HG03354 (cell line): ENCODE measurements at regions not wholly inside any gene's neighbourhood (a gene's known extent, or its start where the extent isn't known, plus 50 kb on each side); places are given as distances from the start of the nearest gene placed in this dataset.
"Not testable (repeated sequence)": the region's sequence is repeated elsewhere in the genome, so short reads cannot be mapped to it uniquely, and the experiment has no call there.

ENCODE experiments used
- ATAC-seq: cut with Tn5 transposase; IDR thresholded peaks from one replicate; pipeline ENCODE4 v1.9.1; 2021; ENCODE audit warnings: mild to moderate bottlenecking; ENCODE audit not compliant: unreplicated experiment, poor library complexity, severe bottlenecking

GRCh38 chr21:15298306-15298705 is 233.5 kb upstream of the NRIP1 start:
- no peak for ATAC-seq

GRCh38 chr21:15298755-15299154 is 234.0 kb upstream of the NRIP1 start:
- ATAC-seq: not testable (repeated sequence)

- ATAC-seq: no peak
These were observed 235.3 kb upstream of the NRIP1 start for GRCh38 chr21:15300131-15300530.

GRCh38 chr21:15301014-15301413 is 236.2 kb upstream of the NRIP1 start:
- ATAC-seq: no peak

DNA sequence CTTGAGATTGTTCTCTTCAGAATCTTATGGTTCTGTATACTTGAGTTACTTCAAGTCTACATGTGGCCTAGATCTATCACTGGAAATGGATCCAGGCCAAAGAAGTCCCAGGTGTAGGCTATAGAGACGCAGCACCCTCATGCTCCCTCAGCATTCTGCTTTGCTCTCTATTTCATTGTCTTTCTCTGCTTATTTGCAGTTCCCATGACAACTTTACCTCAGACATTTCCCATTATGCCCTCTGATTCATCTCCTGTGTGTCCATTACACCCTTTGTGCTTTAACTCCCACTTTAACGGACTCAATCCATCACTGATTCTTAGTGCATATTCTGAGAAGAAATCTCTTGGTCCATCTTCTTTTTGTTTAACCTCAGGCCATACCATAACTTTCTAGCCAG is 236.9 kb upstream of the NRIP1 start:
- no peak for ATAC-seq

DNA sequence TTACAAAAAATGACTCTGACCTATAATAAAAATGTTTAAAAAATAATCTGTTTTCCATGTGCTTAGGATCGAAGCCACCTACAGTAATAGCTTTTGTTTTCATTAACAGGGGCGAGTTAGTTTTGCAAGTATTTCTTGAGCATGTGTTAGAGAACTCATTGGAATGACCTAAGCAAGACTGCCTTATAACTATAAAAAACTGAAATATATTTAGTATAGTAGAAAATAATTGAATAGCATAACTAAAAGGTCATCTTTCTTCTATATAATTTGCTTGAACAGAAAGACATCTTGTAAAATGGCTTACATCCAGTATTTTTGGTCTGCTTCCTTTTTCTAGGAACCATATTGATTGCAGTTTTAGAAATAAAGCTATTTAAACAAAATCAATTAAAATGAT is 241.5 kb upstream of the NRIP1 start:
- ATAC-seq: no peak

DNA sequence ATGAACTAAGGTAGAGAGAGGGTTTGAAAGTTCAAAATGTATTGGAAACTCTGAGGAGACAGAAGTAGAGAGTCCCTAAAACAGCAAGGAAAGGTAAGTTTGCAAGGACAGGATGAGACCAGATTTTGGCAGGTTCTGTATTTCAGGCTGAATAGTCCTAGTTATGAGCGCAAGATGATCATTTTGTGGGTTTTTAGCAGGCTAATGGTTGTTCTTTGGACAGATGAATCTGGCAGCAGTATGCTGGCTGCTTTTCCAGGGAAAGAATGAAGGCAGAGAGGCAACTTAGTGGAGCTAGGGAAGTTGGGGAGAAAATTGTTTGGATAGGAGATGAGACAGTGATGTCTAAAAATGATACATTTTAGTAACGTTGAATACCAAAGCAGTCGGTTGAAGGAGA is 243.5 kb upstream of the NRIP1 start:
- ATAC-seq: no peak

DNA sequence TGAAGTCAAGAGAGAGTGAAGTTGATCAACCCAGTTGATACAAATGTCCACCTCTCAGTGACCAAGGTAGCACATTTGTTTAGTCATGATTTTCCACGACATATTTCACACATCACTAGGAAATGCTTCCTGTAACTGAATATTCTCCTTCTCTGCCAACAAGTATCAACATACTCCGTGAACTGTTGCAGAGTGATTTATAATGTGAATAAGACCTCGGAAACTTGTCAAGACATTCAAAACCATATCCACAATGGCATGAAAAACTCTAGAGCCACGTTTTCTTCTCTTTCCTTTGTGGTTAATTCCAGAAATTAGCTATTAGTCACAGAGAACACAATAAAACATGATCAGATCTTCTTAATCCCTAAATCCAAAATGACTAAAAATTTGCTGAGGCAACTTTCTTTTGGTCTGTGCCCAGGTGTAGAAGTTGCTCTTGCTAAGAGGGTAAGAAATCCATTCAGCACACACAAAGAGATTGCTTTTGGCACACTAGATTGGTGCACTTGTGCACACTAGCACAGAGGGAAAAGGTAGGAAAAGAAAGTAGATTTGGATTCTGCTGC is 244.3 kb upstream of the NRIP1 start:
- no peak for ATAC-seq

DNA sequence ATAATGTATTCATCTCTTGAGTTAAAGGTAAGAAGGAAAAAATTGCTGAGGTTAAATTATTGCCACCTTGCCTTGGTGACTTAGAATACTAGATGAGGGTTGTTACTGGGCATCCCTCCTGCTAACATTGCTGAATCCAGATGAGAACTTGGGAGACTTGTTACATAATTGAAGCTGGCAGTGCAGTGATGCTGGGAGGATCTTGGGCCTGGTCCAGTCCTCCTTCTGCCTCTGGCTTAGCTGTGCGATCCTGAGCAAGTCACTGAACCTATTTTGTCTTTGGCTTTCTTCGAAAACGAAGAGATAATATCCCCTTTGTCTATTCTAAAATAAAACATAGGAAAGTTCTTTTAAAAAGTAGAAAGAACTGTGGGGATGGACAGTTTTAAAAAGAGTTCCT is 244.9 kb upstream of the NRIP1 start:
- ATAC-seq: no peak

- no peak for ATAC-seq
These were observed 246.7 kb upstream of the NRIP1 start for GRCh38 chr21:15311510-15311909.

GRCh38 chr21:15317034-15317433 is 252.2 kb upstream of the NRIP1 start:
- ATAC-seq: not testable (repeated sequence)

DNA sequence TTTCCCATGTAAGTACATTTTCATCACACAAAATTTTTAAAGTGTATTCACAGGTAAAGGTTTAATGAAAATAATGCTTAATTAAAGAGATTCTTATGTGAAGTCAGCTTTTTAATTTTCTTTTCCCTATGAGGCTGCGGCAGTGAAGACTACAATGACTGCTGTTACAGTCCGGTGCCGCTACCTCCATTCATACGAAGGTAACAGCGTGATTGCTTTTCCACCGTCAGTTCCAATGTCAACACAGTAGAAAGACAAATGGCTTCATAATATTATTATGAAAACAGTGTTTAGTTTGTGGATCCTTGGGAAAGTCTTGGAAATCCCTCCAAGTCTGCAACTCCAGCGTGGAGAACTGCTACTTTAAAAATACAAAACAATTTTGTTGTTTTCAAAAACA is 254.9 kb upstream of the NRIP1 start:
- no peak for ATAC-seq

DNA sequence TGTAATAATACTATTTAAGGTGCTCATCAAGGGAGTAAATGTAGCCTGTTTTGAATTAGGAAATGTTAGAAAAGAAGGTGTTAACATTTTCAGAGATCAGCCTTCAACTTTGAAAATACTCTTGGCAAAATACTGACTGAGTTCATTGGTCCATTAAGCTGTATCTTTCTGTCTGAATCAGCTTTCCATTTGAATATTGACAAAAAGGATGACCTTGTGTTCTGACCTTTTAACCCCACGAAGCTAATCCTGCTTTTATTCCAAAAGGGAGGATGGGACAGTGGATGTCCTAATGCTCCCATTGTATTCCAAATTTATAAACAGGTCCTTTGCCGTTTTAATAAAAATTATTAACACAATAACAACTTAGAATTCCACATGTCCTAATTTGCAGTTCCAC is 259.7 kb upstream of the NRIP1 start:
- no peak for ATAC-seq

DNA sequence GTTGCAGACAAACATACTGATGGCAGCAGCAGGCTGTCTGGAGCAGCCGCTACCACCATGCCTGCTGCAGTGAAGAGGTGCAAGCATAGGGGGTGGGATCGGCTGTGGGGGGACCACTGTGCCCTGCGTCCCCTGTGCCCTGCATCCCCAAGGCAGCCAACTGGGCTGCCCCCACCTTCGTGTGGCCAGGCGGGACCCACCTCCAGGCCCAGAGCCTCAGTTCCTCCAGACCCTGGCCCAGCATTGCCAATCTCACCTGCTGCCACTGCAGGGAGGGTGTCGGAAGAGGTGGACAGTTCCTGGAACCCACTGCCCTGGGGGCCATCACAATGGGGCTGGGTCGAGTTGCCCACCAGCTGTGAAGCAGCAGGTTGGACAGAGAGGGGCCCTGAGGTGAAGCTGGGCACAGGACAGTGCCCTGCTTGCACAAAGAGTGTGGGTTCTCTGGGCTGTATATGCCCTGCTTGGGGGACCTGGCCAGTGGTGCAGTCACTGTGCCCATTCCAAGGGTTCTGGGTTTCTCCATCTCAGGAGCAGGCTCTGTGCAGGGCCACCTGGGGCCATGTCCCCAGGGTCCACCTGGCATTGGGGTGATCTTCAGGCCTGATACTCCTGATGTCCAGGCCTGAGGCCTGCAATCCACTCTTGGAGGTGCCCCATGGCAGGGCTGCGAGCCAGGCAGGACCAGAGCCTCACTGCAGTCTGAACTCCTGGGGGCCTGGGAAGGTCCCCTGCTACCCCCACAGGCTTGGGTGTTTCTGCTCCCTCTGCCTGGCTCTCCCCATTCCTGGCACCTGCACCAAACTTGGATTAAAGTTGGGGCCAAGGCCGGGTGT is 261.4 kb upstream of the NRIP1 start:
- no peak for ATAC-seq

GRCh38 chr21:15327637-15328265 is 263.0 kb upstream of the NRIP1 start:
- ATAC-seq: no peak

GRCh38 chr21:15329191-15329590 is 264.4 kb upstream of the NRIP1 start:
- no peak for ATAC-seq

DNA sequence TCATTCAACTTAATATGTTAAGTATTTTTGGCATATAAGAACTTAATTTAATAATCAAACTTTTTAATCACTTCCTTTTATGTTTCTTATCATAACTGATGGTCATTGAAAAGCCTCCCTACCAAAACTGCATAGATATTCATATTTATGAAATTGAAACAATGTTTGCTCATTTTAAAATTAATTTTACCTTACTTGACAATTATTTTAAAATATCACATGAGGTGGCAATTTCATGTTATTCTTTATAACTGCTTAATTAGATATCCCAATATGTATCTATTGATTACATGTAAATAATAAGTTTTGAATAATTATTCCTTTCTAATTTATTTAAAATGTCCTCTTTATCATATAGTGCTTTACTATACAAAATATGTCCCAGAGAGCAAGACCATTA is 266.1 kb upstream of the NRIP1 start:
- no peak for ATAC-seq

- no peak for ATAC-seq
These were observed 267.8 kb upstream of the NRIP1 start for GRCh38 chr21:15332572-15332971.

GRCh38 chr21:15333136-15333710 is 268.4 kb upstream of the NRIP1 start:
- no peak for ATAC-seq

DNA sequence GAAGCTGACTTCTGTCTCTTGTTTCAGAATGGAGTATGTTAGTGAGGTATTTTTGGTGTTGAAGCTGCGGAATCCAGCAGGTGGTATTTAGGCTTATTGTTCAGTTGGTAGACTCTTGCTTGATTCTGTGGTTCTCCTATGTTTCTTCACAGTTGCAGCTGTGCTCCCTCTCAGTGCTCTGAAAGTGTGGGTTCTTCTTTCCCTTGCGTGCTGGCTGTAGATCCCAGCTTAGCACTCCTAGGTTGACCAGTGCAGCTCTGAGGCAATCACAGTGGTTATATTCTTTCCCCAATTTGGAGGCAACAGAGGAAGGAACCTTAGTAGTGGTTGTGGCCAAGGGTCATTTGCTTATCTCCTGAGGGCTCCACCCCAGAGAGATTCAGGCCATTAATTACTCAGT is 269.2 kb upstream of the NRIP1 start:
- ATAC-seq: no peak

DNA sequence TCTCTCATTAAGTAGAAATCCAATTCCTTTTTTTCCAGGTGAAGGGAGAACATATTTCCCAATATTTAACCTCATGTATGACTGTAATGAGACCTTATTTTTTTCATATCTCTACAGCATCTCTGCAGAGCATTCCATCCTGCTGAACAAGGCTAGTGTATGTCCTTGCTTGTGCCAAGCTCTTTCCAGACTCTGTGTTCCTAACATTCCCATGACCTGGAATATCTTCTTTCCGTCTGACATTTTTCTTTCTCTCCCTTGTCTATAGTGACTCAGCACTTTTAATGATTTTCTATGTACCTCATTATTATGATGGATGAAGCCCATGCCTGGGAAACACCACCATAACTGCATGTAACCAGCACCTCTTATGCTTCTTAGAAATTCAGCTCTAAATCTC is 278.3 kb upstream of the NRIP1 start:
- no peak for ATAC-seq
